D721Med (cell line): ENCODE measurements at regions not wholly inside any gene's neighbourhood (a gene's known extent, or its start where the extent isn't known, plus 50 kb on each side); places are given as distances from the start of the nearest gene placed in this dataset.
"Not testable (repeated sequence)": the region's sequence is repeated elsewhere in the genome, so short reads cannot be mapped to it uniquely, and the experiment has no call there.

ENCODE experiments used
- DNase-seq: peaks from one replicate; pipeline ENCODE4 v3.0.0; 2011; ENCODE audit warnings: low spot score; ENCODE audit not compliant: insufficient read length
- FAIRE-seq: peaks from 2 replicates; lab custom pipeline; 2011; peaks lifted over from hg19 to GRCh38; lab: Jason Lieb, UNC
- CTCF ChIP-seq: IDR thresholded peaks from 2 replicates; pipeline ENCODE4 v1.5.1; 2012; ENCODE audit warnings: mild to moderate bottlenecking, control low read depth; ENCODE audit not compliant: insufficient read depth; ENCODE audit errors: missing control alignments

DNA sequence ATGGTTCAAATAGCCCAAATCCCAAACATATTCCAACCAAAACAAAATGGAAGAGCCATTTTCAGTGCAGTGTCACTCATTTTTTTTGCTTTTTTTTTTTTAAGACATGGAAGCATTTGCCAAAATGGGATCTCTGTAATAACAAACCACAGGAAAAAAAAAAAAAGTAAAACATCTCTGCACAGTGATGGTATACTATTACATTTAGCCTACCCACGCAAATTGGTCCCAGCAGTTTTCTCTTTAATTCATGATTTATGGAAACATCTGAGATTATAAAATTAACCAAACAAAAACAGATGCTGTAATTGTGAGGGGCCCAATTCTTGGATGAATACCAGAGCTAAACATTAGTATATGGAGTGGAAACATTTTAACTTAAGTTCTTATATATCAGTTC, 566.6 kb downstream of the ZNF608 start:
- no peak for FAIRE-seq
- no peak for TF ChIP-seq CTCF

GRCh38 chr5:124178050-124178449, 568.4 kb downstream of the ZNF608 start:
- TF ChIP-seq CTCF, result no peak
- no peak for DNase-seq
- FAIRE-seq, result no peak

More for the DNA sequence above, 566.6 kb downstream of the ZNF608 start:
- DNase-seq, result no peak

GRCh38 chr5:124176692-124177091, 569.7 kb downstream of the ZNF608 start:
- FAIRE-seq (no peak), DNase-seq (no peak)
- TF ChIP-seq CTCF, result no peak

- DNase-seq (no peak), FAIRE-seq (no peak)
- no peak for TF ChIP-seq CTCF
Observed at GRCh38 chr5:124173386-124173785, 573.1 kb downstream of the ZNF608 start.

GRCh38 chr5:124172389-124173003, 573.9 kb downstream of the ZNF608 start:
- no peak for DNase-seq
- no peak for TF ChIP-seq CTCF

GRCh38 chr5:124168093-124168492, 578.3 kb downstream of the ZNF608 start:
- FAIRE-seq, result not testable (repeated sequence)

More at GRCh38 chr5:124172389-124173003, 573.9 kb downstream of the ZNF608 start:
- no peak for FAIRE-seq

GRCh38 chr5:124162767-124163532, 583.5 kb downstream of the ZNF608 start:
- FAIRE-seq (no peak), DNase-seq (no peak)
- TF ChIP-seq CTCF, result no peak

More at GRCh38 chr5:124168093-124168492, 578.3 kb downstream of the ZNF608 start:
- DNase-seq, result not testable (repeated sequence)
